HCT116 (cell line): ENCODE measurements at regions not wholly inside any gene's neighbourhood (a gene's known extent, or its start where the extent isn't known, plus 50 kb on each side); places are given as distances from the start of the nearest gene placed in this dataset.

Source experiments
- ATAC-seq: fragments of 200-7000 bp; cut with Tn5 transposase; 2 replicates; pipeline ENCODE4 v1.9.1; 2020; ENCODE audit warnings: mild to moderate bottlenecking, moderate library complexity
- BruUV-seq: library from RNA; stranded (reverse); fragments of 400-500 nt; replicated peaks from 2 replicates; lab custom pipeline; 2021; lab: Mats Ljungman, UMichigan
- CTCF ChIA-PET: fragments of 300-600 bp; sonication (Branson Sonifier 250); formaldehyde crosslinking; loops from one replicate; lab custom pipeline; 2021; ENCODE audit warnings: antibody characterized with exemption; lab: Charles Lee
- POLR2A ChIA-PET: fragments of 300-600, 350-600 bp; sonication (Branson Sonifier 250); formaldehyde crosslinking; loops from one replicate; lab custom pipeline; 2021; ENCODE audit warnings: antibody characterized with exemption; lab: Charles Lee
- RAD21 ChIA-PET, 2 experiments: fragments of 300-600 bp; sonication (Branson Sonifier 250); formaldehyde crosslinking; loops; one replicate each; lab custom pipeline; 2023; ENCODE audit warnings: low total read pairs in 2 of 2; ENCODE audit not compliant: uncharacterized antibody in 2 of 2, unreplicated experiment in 2 of 2, low non-redundant PET in 1 of 2; lab: Charles Lee
- DNase-seq: peaks from one replicate; pipeline ENCODE4 v3.0.0-alpha.2; 2010; ENCODE audit warnings: low read depth, low spot score
- H2AFZ ChIP-seq: fragments of 200-600 bp; shearing (Covaris generic), sonication (generic); 2 replicates; pipeline ENCODE4 v1.6.1; 2017; ENCODE audit warnings: low read depth, mixed run types, mixed read lengths, antibody characterized with exemption, low read length; ENCODE audit not compliant: poor library complexity, severe bottlenecking
- H3K27ac ChIP-seq: 2 replicates; pipeline ENCODE4 v1.5.1; 2012; ENCODE audit warnings: low read depth, low read length
- H3K27me3 ChIP-seq: fragments of 200-600 bp; sonication (generic); 2 replicates; pipeline ENCODE4 v1.6.1; 2016; ENCODE audit warnings: mixed run types, low read length, mixed read lengths; ENCODE audit not compliant: insufficient read depth
- H3K36me3 ChIP-seq, 2 experiments: fragments of 200-500 bp in 1 of 2; fragments of 200-600 bp in 1 of 2; sonication (Bioruptor generic) in 1 of 2; sonication (generic) in 1 of 2; 2 replicates each; pipeline versions ENCODE4 v1.5.1 to v1.6.1; 2014 to 2016; ENCODE audit warnings: low read length in 2 of 2, inconsistent platforms in 1 of 2, mixed read lengths in 1 of 2, mixed run types in 1 of 2; ENCODE audit not compliant: insufficient read depth in 2 of 2, control insufficient read depth in 1 of 2
- H3K4me1 ChIP-seq, 2 experiments: fragments of 200-600 bp in 1 of 2; sonication (generic) in 1 of 2; 2 replicates each; pipeline versions ENCODE4 v1.5.1 to v1.6.1; 2012 to 2017; ENCODE audit warnings: low read length in 2 of 2, inconsistent platforms in 1 of 2, mild to moderate bottlenecking in 1 of 2, mixed read lengths in 1 of 2, mixed run types in 1 of 2, moderate library complexity in 1 of 2; ENCODE audit not compliant: insufficient read depth in 2 of 2, control insufficient read depth in 1 of 2
- H3K4me2 ChIP-seq: fragments of 200-600 bp; sonication (generic); 2 replicates; pipeline ENCODE4 v1.6.1; 2017; ENCODE audit warnings: mixed run types, low read length, mixed read lengths
- H3K4me3 ChIP-seq, 2 experiments: fragments of 200-600 bp in 1 of 2; sonication (generic) in 1 of 2; replicated peaks in 1 of 2; 2 replicates each; pipeline ENCODE4 v1.5.1; 2011 to 2016; ENCODE audit warnings: low read length in 2 of 2, control low read depth in 1 of 2, low read depth in 1 of 2, mild to moderate bottlenecking in 1 of 2, mixed read lengths in 1 of 2, mixed run types in 1 of 2
- H3K79me2 ChIP-seq: fragments of 200-600 bp; sonication (generic); 2 replicates; pipeline ENCODE4 v1.6.1; 2017; ENCODE audit warnings: mild to moderate bottlenecking, mixed run types, low read length, moderate library complexity, mixed read lengths; ENCODE audit not compliant: insufficient read depth
- H3K9ac ChIP-seq: fragments of 200-600 bp; sonication (generic); 2 replicates; pipeline ENCODE4 v1.6.1; 2016; ENCODE audit warnings: low read length, mixed read lengths
- H3K9me2 ChIP-seq: fragments of 200-600 bp; sonication (generic), shearing (Covaris generic); 2 replicates; pipeline ENCODE4 v1.6.1; 2017; ENCODE audit warnings: mixed run types, mild to moderate bottlenecking, moderate library complexity; ENCODE audit not compliant: insufficient read depth
- H3K9me3 ChIP-seq, 2 experiments: fragments of 200-500 bp in 1 of 2; fragments of 200-600 bp in 1 of 2; sonication (Bioruptor generic) in 1 of 2; sonication (generic) in 1 of 2; 2 replicates each; pipeline ENCODE4 v1.6.1; 2014 to 2017; ENCODE audit warnings: low read length in 2 of 2, mixed read lengths in 2 of 2, inconsistent platforms in 1 of 2, low read depth in 1 of 2, mild to moderate bottlenecking in 1 of 2, mixed run types in 1 of 2, moderate library complexity in 1 of 2; ENCODE audit not compliant: control insufficient read depth in 1 of 2, insufficient read depth in 1 of 2
- H4K20me1 ChIP-seq: fragments of 200-600 bp; sonication (generic), shearing (Covaris generic); 2 replicates; pipeline ENCODE4 v1.6.1; 2017; ENCODE audit warnings: mixed run types, mild to moderate bottlenecking, moderate library complexity; ENCODE audit not compliant: insufficient read depth
- EZH2 ChIP-seq: fragments of 200-600 bp; sonication (generic); IDR thresholded peaks from 2 replicates; pipeline ENCODE4 v1.6.1; 2017; ENCODE audit warnings: antibody characterized with exemption, mixed run types
- JUND ChIP-seq: IDR thresholded peaks from 2 replicates; pipeline ENCODE4 v1.6.1; 2012
- POLR2A ChIP-seq: IDR thresholded peaks from 2 replicates; pipeline ENCODE4 v1.7.0; 2011; ENCODE audit warnings: borderline replicate concordance; ENCODE audit not compliant: insufficient read depth, insufficient read length; ENCODE audit errors: extremely low read depth
- RAD21 ChIP-seq: IDR thresholded peaks from 2 replicates; pipeline ENCODE4 v1.6.1; 2012; ENCODE audit warnings: low read depth, mild to moderate bottlenecking
- SIN3A ChIP-seq: IDR thresholded peaks from 2 replicates; pipeline ENCODE4 v1.6.1; 2012; ENCODE audit warnings: low read depth
- SP1 ChIP-seq: IDR thresholded peaks from 2 replicates; pipeline ENCODE4 v1.6.1; 2012; ENCODE audit warnings: low read depth
- TCF7L2 ChIP-seq: IDR thresholded peaks from 2 replicates; pipeline ENCODE4 v1.7.0; 2011; ENCODE audit warnings: borderline replicate concordance, inconsistent platforms; ENCODE audit not compliant: insufficient read depth, insufficient read length; ENCODE audit errors: extremely low read depth
- YY1 ChIP-seq: IDR thresholded peaks from 2 replicates; pipeline ENCODE4 v1.6.1; 2011; ENCODE audit warnings: low read length, low read depth, moderate library complexity, mild to moderate bottlenecking; ENCODE audit not compliant: insufficient replicate concordance; ENCODE audit errors: extremely low read depth
- ZNF274 ChIP-seq: fragments of 200-500 bp; sonication (Bioruptor generic); IDR thresholded peaks from 2 replicates; pipeline ENCODE4 v1.6.1; 2014; ENCODE audit warnings: mild to moderate bottlenecking, low read depth, low read length, inconsistent platforms
- intact Hi-C: fragments of 100-400 bp; cut with micrococcal nuclease; formaldehyde crosslinking; loops from 2 replicates; pipeline ENCODE4 v1.10.0; 2022
- TF ChIP-seq, protein P1 (sequence below): IDR thresholded peaks from 2 replicates; pipeline ENCODE4 v1.6.1; 2012
- TF ChIP-seq, protein P2 (sequence below): IDR thresholded peaks from 2 replicates; pipeline ENCODE4 v1.6.1; 2011; ENCODE audit warnings: mild to moderate bottlenecking, low read length, moderate library complexity; ENCODE audit not compliant: insufficient replicate concordance; ENCODE audit errors: extremely low read depth
- TF ChIP-seq, protein P3 (sequence below), 3 experiments: fragments of 200-600 bp in 1 of 3; sonication (generic) in 1 of 3; IDR thresholded peaks in 2 of 3; conservative IDR thresholded peaks in 1 of 3; 2 replicates each; pipeline ENCODE4 v1.5.1; 2012 to 2017; ENCODE audit warnings: low read depth in 2 of 3, low read length in 2 of 3, antibody characterized with exemption in 1 of 3, borderline replicate concordance in 1 of 3, control low read depth in 1 of 3, mild to moderate bottlenecking in 1 of 3, mixed read lengths in 1 of 3, mixed run types in 1 of 3, moderate library complexity in 1 of 3; ENCODE audit not compliant: insufficient read depth in 1 of 3

DNA sequence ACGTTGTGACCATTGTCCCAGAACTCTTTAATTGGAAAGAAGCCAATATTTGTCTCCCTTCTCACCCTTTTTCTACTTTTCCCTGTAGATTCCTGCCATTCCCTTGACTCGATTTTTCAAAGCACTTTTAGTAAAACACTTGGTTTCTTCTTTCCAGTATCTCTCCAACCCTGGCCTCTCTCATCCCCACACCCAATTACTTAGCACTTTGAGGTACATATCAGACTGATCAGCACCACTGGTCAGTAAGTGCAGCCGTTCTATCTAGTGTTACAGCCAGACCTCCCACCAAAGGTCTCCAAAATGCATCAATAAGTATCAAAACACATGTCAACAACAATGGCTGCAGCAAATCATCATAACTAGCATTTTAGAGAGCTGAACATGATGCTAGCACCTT, 141.9 kb downstream of the BTG1 start:
- no peak for ATAC-seq
- RAD21 ChIA-PET, result no interaction called here
- Histone ChIP-seq H3K4me1 (no peaks in the 10 kb centered on the region), H3K4me2 (no peak overlapping the region), H2AFZ (no peak overlapping the region), H3K36me3 (no peaks in the 10 kb centered on the region), H3K9ac (no peak overlapping the region), H3K9me3 (no peaks in the 10 kb centered on the region), H3K4me3 (no peak overlapping the region), H3K79me2 (no peaks in the 10 kb centered on the region), H3K9me2 (no peaks in the 10 kb centered on the region), H4K20me1 (no peaks in the 10 kb centered on the region), H3K27ac (no peak overlapping the region), H3K27me3 (no peaks in the 10 kb centered on the region)
- no TSS peak for BruUV-seq
- TF ChIP-seq RAD21, result no peak
- no peak for TF ChIP-seq ZNF274
- no peak for TF ChIP-seq SP1
- TF ChIP-seq, protein P1, sequence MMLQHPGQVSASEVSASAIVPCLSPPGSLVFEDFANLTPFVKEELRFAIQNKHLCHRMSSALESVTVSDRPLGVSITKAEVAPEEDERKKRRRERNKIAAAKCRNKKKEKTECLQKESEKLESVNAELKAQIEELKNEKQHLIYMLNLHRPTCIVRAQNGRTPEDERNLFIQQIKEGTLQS, result no peak
- TF ChIP-seq TCF7L2, result no peak
- TF ChIP-seq, protein P2, sequence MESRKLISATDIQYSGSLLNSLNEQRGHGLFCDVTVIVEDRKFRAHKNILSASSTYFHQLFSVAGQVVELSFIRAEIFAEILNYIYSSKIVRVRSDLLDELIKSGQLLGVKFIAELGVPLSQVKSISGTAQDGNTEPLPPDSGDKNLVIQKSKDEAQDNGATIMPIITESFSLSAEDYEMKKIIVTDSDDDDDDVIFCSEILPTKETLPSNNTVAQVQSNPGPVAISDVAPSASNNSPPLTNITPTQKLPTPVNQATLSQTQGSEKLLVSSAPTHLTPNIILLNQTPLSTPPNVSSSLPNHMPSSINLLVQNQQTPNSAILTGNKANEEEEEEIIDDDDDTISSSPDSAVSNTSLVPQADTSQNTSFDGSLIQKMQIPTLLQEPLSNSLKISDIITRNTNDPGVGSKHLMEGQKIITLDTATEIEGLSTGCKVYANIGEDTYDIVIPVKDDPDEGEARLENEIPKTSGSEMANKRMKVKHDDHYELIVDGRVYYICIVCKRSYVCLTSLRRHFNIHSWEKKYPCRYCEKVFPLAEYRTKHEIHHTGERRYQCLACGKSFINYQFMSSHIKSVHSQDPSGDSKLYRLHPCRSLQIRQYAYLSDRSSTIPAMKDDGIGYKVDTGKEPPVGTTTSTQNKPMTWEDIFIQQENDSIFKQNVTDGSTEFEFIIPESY, result no peak
- TF ChIP-seq EZH2, result no peak
- TF ChIP-seq, protein P3, sequence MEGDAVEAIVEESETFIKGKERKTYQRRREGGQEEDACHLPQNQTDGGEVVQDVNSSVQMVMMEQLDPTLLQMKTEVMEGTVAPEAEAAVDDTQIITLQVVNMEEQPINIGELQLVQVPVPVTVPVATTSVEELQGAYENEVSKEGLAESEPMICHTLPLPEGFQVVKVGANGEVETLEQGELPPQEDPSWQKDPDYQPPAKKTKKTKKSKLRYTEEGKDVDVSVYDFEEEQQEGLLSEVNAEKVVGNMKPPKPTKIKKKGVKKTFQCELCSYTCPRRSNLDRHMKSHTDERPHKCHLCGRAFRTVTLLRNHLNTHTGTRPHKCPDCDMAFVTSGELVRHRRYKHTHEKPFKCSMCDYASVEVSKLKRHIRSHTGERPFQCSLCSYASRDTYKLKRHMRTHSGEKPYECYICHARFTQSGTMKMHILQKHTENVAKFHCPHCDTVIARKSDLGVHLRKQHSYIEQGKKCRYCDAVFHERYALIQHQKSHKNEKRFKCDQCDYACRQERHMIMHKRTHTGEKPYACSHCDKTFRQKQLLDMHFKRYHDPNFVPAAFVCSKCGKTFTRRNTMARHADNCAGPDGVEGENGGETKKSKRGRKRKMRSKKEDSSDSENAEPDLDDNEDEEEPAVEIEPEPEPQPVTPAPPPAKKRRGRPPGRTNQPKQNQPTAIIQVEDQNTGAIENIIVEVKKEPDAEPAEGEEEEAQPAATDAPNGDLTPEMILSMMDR (IDR thresholded peaks at IDR 0.05 in 2 of 3, conservative IDR thresholded peaks at IDR 0.05 in 1 of 3; ENCODE audit: borderline replicate concordance in 1 of 3, insufficient read depth in 1 of 3, low read depth in 2 of 3, low read length in 2 of 3), result no peak
- TF ChIP-seq YY1, result no peak
- no peak for TF ChIP-seq JUND
- no peak for TF ChIP-seq POLR2A
- TF ChIP-seq SIN3A, result no peak
- intact Hi-C loops, result no loop called here
- POLR2A ChIA-PET, result no interaction called here
- no peak for DNase-seq
- CTCF ChIA-PET, result no interaction called here
